Stromal cell of bone marrow (primary cell): ENCODE measurements at regions not wholly inside any gene's neighbourhood (a gene's known extent, or its start where the extent isn't known, plus 50 kb on each side); places are given as distances from the start of the nearest gene placed in this dataset.
"Not testable (repeated sequence)": the region's sequence is repeated elsewhere in the genome, so short reads cannot be mapped to it uniquely, and the experiment has no call there.

Experiments used
- DNase-seq: peaks from one replicate; pipeline ENCODE4 v3.0.0-alpha.2; 2012; ENCODE audit warnings: low read depth

DNA sequence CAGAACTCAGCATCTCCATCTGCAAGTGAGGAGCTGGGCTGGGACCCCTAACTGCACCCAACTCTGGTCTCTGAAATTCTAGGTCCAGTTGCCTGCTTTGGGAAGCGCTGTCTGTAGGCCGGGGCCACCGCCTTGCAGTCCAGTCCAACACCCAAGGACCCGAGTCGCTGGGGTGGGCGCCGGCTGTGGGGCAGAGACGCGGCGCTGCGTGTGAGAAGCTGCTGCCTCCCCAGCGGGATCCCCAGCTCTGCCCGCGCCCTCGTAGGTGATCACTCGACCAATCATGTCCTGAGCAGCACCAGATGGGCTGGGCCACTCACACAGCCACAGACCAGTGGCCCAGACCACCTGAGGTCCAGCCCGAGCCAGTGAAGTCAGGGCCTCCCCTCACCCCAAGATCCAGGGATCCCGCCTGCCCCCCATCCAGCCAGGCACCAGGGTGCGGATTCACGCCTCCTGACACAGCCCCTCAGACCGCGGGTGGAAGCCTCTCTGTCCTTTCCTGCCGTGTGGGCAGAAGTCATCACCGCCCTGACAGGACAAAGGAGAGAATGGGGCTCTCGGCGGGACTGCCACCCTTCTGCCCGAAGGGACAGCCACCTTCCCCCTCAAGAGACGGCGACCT, 67.4 kb upstream of the ADGRA1 start:
- no peak for DNase-seq

DNA sequence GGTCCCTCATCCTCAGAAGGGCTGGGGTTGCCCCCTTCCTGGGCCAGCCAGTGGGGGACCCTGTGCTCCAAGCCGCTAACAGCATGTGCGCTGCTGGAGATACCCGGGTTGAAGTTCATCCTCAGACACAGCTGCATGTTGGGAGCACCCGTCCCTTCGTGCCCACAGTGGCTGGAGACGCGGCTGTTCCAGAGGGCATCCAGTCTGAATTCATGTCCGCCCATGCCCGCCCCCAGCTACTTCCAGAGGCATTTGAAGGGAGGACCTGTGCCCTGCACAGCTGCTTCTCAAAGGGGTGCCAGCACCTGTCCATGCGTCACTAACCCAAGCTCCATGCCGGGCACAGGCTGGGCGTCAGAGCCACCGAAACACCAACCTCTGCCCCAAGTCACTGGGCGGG, 68.1 kb upstream of the ADGRA1 start:
- DNase-seq, result no peak

DNA sequence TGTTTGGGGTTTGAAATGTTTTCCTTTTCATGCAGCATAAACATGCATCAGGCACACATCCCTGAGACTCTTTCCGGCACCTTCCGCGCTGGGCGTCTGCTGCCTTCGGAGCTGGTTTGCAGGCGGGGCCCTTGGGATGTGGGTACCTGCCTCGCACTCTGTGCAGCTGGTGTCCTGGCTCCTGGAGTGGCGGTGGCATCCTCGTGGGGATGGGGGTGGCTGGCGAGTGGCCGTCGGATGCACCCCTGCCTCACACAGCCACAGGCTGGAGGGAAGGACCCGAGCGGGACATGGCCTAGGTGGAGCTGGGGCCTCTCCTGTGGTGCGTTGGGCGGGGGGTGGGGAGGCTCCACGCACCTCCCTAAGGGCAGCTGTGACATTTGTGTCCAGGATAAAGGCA, 68.5 kb upstream of the ADGRA1 start:
- no peak for DNase-seq

DNA sequence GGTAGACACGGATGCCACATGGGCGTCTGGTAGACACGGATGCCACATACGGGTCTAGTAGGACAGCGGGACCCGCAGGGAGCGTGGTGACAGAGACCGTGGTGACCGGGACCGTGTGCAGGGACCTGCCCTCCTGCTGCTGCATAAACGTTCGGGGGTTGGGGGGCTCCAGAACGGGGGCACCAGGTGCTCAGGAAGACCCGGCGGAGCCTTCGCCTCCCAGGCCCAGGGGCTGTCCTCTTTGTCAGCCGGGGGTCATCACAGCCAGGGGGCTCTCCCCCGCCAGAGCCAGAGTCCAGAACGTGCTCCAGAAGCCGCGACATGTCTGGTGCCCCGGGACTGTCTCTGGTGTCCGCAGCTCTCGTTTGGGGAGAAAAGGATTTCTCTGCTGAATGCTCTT, 69.2 kb upstream of the ADGRA1 start:
- no peak for DNase-seq

DNA sequence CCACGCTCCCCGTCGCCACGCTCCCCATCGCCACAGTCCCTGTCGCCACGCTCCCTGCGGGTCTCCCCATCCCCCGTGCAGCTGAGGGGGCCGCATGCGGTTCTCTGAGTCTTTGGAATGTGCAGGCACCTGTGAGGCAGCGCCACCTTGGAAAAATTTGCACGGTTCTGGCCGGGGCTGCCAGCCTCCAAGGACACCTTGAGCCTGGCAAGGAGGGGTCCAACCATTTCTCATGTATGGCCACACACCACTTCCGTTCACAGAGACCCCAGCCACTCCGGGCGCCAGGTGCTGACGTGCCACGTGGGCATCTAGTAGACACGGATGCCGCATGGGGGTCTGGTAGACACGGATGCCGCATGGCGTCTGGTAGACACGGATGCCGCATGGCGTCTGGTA, 70.5 kb upstream of the ADGRA1 start:
- no peak for DNase-seq

DNA sequence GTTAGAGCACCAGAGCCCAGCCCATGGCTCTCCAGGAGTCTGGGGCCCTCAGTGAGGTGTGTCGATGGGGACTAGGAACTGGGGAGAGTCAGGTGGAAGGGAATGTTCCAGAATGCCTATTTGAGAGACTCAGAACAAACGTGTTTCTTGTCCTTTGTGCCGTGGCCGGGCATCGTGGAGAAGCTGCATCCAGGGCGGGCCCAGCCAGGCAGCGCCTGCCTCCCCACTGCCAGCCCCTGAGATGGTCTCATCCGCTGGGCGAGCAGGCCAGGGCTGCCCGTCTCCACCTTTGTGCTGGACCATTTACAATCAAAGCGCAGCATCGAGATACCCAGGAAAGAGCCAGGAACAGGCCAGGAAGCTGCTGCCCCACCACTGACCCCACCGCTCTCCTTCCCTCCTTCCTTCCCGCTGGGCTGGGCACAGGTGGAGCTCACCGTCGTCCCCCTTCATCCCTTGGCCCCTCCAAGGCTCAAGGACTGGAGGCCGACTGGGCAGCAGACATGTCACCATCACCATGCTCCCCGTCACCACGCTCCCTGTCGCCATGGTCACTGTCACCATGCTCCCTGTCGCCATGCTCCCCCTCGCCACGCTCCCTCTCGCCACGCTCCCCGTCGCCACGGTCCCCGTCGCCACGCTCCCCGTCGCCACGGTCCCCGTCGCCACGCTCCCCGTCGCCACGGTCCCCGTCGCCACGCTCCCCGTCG, 71.1 kb upstream of the ADGRA1 start:
- DNase-seq, result no peak

DNA sequence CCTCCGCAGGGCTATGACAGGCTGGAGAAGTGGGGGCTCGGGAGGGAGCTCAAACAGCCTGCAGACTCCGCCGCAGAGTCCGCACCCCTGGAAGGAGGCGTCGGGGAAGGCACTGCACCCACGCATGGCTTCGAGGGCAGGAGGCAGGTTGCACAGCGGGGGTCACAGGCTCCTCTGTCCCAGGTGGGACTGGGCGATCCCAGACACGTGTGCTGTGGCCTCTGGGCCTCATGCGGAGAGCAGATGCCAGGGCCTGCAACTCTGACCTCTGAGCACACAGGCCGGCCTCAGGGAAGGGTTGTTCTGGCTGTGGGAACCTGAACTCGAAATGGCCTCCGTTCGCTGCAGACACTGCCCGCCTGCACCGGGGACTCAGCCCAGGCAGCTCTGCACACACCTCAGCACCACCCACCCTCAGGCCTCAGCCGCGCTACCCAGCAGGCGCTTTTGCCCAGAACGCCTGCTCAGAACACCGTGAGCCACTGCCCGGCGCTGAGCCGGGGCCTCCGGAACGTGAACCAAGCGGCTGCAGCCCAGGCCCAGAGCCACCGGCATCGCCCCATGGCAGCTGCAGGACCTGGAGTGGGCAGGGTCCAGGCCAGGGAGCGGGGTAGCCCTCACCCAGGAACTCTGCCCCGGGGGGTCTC, 71.8 kb upstream of the ADGRA1 start:
- no peak for DNase-seq

DNA sequence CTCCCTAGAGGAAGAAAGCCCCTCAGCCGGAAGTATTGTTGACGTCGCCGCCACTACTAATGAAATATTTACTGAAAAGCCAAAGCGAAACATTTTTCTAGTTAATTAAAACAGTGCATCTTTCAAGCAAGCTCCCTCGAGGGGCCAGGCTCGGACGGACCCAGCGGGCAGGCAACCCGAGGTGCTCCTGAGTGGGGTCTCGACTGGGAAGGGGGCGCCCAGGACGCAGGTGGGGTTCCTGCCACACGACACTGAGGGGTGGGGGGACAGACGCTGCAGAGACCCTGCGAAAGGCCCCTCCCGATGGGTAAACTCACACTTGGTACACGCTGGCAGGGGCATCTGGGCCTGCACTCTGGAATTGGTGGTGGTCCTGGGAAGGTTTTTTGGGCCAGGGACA, 72.4 kb upstream of the ADGRA1 start:
- DNase-seq, result no peak

DNA sequence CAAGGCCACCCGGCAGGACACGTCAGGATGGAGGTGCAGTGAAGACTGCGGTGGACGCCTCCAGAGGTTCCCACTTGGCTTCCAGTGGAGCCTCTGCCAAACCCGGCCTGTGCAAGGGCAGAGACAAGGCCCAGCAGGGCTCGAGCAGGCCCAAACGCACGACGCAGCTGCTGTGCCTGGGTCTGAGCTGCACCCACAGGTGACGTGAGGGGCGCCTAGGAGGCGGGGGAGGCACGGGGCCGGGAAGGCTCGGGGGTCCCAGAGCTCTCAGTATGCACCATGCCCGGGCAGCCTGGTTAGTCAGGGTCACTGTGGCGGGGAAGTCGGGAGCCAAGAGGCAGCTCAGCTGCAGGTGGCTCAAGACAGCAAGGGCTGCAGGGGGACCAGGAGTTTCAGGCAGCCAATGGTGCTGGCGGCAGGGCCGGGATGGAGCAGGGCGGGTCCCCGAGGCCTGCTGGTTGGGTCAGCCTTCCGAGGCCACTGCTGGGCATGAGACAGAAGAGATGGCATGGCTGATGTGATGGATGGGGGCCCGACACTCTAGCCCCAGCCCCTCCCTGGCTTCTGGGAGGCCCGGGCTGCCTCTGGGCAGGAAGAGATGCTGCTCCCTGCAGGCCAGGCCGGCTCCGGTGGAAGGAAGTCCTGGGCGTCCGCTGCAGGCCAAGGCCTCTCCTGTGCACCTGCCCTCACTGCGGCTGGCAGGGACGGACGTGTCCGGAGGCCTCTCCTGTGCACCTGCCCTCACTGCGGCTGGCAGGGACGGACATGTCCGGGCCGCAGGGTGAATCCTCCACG, 72.2 kb upstream of the CFAP46 start:
- DNase-seq, result no peak

DNA sequence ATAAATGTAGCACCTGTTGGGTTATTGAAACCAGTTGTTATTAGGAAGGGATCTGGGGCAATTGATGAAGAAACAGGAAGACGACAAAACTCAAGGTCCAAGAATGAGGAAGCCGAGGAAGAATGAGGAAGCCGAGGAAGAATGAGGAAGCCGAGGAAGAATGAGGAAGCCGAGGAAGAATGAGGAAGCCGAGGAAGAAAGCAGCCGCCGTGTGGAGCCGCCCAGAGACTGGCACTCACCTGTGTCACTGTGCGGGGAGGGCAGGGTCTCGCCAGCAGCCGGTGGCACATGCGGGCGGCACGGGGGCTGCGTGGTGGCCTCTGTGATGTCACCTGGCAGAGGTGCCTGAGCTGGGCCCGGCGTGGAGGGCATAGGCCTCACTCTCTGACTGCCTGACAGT, 71.1 kb upstream of the CFAP46 start:
- no peak for DNase-seq

DNA sequence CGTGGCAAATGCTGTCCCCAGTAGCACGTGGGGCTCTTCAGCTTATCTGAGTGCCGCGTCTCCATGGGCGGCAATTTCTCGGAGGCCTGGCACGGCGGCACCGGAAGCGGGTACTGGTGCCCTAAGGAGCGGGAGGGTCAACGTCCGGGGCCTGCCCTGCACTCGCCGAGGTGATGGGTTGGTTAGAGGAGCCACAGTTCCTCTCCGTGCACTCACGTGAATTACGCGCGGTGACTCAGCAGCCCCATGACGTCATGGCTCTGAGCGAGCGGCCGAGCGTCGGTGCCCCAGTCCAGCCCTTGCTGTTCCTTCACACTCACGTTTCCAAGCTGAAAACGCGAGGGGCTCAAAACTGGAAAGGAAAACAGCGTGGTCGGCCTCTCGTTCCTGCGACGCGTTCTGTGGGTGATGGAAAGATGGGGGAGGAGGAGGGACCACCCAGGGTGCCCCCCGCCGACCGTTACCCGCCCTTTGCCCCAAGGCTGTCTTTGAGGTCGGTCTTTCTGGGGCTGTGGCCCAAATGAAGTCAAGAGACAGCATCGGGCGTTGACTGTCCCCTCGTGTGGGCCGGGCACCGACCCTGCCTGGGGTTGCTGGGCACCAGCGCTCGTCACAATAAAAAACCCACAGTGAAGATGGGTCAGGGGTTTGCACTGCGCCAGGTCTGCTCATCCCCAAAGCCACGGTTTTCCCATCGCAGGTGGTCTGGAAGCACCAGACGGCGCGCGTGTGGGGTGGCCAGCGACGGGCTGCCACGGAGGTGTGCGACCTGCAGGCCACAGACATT, 70.4 kb upstream of the CFAP46 start:
- DNase-seq, result no peak

DNA sequence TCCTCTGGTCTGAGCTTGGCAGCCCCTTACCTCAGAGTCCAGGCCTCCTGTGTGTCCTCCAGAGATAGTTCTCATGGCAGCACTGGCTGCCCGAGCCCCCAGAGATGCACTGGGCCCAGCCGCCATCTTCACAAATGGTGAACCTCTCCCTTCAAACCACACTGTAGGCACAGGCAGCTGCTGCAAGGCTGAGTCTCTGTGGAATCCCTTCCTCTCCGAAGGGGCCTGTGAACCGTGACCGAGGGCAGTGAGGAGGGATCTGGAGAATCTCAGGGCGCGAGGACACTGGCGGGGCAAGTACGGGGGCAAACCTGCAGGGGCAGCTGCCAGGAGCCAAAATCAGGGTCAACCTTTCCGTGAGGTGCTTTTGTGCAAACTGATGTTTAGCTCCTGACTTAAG, 69.5 kb upstream of the CFAP46 start:
- DNase-seq, result no peak

DNA sequence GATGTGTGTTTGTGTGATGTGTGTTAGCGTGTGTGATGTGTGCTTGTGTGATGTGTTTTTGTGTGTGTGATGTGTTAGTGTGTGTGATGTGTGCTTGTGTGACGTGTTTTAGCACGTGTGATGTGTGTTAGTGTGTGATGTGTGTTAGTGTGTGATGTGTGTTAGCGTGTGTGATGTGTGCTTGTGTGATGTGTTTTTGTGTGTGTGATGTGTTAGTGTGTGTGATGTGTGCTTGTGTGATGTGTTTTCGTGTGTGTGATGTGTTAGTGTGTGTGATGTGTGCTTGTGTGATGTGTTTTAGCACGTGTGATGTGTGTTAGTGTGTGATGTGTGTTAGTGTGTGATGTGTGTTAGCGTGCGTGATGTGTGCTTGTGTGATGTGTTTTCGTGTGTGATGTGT, 69.0 kb upstream of the CFAP46 start:
- not testable (repeated sequence) for DNase-seq

DNA sequence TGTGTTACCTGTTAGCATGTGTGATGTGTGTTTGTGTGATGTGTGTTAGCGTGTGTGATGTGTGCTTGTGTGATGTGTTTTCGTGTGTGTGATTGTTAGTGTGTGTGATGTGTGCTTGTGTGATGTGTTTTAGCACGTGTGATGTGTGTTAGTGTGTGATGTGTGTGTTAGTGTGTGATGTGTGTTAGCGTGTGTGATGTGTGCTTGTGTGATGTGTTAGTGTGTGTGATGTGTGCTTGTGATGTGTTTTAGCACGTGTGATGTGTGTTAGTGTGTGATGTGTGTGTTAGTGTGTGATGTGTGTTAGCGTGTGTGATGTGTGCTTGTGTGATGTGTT, 68.4 kb upstream of the CFAP46 start:
- DNase-seq, result not testable (repeated sequence)

DNA sequence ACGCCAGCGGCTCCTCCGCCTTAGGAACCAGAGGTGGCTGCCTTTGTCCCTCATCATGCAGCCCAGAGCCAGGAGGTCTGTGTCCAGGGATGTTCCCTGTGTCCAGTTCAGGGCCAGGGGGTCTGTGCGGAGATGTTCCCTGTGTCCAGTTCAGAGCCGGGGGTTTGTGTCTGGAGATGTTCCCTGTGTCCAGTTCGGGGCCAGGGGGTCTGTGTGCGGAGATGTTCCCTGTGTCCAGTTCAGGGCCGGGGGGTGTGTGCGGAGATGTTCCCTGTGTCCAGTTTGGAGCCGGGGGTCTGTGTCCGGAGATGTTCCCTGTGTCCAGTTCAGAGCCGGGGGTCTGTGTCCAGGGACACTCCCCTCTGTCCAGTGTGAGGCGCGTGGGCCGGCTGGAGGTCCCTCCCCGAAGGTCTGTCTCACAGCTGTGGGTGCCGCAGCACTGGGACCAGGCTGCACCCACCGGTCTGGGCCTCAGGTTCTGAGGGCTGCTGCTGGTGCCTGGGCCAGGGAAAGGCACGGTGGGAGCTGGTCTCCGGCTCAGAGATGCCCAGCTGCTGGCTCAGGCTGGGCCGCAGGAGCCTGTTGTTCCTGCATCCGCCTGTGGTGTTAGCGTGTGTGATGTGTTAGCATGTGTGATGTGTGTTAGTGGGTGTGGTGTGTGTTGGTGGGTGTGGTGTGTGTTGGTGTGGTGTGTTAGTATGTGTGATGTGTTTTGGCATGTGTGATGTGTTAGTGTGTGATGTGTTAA, 67.9 kb upstream of the CFAP46 start:
- no peak for DNase-seq

DNA sequence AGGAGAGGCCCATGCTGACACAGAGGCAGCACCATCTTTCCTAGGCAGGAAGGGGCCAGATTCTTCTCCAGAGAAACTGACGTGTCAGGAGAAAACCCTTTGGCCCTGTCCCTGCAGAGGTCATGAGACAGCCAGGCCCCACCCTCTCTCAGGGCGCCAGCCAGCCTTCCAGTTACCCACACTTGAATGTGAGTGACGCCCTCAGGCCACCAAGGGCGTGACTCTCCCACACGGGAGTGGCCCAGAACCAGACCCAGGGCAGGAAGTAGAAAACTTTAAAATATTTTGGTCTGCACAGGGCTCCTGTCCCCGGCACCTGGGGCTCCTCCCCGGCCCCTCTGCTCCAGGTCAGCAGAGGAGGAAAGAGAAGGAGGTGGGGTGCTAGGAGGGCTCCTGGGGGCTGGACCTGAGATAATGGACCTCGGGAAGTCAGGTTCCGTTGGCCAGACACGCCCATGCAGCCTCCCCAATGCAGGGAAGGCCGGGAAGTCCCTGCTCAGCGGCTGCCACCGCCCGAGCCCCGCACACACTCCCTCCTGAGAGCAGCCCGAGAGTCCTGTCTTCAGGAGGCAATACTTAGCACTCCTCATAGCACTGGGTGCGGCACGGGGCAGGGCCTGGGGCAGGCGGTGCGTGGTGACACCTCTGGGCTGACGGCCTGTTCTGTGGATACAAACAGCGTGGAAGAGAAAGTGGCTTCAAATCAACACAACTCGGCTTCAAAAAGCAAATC, 67.0 kb upstream of the CFAP46 start:
- DNase-seq, result no peak

DNA sequence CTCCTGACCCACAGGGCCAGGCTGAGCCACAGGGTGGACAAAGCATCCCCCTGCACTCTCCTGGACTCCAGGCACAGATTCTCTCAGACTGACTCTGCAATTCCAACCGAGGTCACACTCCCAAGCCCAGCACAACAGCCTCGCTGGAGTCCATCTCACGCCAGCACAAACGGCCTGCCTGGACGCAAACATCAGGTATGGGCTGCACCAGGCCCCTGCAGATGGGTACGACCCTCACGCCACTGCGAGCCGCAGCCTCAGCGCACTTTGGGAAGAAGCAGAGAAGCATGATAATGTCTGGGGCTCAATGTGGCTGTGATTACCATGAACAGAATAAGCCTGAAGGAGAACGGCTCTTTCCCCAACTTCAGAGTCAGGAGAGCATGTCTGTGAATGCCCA, 66.4 kb upstream of the CFAP46 start:
- DNase-seq, result no peak

DNA sequence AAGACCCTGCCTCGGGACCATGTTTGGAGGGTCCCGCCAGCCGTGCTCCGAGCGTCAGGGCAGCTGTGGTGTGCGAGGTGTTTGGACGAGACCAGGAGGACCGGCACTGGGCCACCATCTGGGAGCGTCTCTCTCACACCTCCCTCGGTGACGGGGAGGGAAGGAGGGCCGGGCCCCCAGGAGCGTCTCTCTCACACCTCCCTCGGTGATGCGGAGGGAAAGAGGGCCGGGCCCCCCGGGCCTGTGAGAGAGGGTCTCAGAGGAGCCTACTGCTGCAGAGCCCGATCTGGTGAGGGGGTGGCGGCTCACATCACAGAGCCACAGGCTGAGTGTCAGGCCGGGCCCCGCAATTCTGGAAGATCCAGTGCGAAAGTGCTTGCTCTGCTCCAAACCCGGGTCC, 65.8 kb upstream of the CFAP46 start:
- DNase-seq, result no peak

DNA sequence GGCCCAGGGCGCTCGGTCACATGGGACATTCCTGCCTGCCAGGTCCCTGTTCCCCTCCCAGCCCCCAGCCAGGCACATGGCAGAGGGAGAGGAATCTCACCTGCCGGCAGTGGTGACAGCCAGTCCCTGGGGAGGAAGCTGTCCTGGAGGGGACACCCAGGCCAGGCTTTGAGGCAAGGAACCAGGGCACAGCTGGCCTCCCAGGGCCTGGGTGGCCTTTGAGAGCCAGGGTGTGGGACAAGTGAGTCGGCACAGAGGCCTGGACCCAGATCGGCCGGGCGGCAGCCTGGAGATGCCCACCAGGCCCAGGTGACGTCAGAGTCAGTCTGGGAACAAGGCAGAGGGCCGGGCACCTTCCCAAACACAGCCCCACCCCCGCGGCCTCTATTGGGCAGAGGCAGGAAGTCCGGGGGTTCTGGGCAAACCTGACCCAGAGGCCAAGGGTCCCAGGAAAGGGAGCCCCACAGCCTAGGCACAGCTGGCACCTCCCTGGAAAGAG, 65.0 kb upstream of the CFAP46 start:
- DNase-seq, result no peak

DNA sequence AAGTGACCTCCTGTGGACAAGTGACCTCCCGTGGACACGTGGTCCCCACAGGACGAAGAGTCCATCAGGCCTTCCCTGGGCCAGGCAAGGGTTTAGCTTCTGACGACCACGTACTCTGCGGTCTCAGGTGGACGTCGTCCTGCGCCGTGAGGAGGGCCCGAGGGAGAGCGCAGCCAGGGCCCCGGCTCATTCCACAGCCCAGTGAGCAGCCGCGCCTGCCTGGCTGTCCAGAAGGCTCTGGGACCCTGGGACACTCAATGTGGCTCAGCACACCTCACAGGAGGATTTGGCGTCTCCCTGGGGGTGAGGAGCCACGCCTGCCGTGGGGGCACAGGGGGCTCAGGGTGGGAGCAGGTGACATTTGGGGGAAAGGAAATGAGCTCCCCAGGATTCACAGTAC, 64.4 kb upstream of the CFAP46 start:
- no peak for DNase-seq

DNA sequence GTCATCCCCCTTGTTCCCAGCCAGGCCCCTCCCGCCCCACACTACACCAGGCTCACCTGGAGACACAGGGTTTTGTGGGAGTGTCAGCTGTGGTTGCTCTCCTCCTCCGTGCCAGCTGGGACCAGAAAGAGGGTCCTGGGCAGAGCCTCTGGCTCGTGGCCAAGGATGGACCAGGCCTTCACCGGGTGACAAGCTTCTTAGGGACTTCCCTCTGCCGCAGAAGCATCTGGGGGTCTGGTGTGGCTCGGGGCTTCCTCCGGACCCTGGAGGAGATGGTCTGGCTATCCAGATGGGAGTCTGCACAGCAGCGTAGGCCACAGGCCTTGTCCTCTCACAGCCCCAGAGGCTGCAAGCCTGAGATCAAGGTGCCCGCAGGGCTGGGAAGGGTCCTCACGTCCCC, 63.8 kb upstream of the CFAP46 start:
- no peak for DNase-seq
